A172 (cell line): ENCODE measurements at regions not wholly inside any gene's neighbourhood (a gene's known extent, or its start where the extent isn't known, plus 50 kb on each side); places are given as distances from the start of the nearest gene placed in this dataset.

ENCODE experiments used
- DNase-seq: peaks from one replicate; pipeline ENCODE4 v3.0.0-alpha.2; 2015; ENCODE audit warnings: low spot score

DNA sequence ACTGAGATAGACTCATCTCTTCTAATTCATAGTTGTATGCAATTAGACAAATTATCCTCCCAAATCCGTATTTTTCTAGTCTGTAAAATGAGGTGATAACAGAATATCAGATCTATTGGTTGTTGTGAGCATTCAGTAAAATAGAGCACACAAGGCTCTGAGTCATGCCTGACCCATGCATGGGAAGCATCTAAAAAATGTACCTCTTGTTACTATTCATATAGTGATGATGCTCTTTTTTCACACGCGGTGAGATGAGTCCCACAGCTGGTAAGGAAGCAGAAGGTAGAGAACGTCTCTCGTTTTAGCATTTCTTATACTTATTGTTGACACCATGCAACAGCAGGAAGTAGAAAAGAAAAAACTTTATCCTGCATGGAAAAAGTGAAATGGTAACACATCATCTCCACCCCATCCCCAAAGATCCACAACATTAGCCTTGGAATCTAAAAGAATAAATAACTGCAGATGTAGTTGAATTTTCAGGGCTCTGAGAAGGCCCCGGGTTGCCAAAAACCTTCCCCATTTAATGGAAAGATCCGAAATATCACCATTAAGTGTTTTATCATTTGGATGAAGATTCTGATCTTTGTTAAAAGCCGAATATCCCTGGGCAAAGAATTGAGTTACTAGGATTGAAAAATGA is 215.6 kb downstream of the TMEM114 start:
- no peak for DNase-seq

DNA sequence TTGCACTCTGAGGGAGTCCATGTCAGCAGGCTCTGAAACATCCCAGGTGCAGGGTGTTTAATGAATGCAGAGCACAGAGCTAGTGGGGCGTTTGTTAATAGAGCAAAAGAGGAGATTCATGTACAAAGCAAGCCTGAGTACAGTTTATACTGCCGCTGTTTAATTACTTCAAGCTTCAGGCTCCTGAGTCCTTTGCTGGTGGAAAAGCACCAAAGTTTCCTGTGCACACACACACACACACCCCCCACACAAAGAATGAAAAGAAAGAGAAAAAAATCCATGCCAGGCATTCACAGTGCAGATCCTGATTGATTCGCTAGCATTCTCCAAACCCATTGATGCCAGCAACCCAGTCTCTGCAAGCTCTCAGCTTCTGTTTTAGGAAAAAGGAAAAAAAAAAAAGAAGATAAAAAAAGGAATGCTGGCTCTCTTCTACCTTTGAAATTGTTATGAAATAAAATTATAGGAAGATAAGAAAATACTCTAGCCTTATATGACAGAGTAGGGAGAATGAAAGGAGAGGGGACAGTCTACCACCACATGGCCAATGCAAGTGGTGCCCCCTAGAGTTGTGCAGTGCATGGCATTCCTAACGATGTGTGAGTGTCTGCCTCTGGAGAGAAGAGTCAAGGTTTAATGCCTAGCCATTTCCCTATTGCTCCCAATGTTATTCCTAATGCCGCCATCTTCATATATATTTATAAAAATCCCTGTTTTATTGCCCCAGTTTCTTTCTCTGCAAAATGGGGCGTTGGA is 216.5 kb downstream of the TMEM114 start:
- no peak for DNase-seq

DNA sequence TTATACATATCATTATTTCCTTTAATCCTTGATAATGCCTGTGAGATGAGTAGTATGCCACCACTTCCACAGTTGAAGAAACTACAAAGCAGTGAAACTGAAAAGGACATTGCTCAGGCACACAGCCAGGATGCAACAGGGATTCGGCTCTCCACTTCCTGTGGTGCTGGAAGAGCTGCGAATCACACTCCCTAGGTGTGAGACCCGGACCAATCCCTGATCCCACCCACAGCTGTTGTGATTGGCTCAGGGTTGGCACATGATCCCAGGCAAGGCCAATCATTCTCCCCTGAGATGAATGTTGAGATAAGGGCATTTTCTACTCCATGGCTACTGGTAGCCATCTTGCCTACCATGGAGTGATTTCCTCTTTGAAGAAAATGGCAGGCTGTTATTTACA is 218.2 kb downstream of the TMEM114 start:
- no peak for DNase-seq

DNA sequence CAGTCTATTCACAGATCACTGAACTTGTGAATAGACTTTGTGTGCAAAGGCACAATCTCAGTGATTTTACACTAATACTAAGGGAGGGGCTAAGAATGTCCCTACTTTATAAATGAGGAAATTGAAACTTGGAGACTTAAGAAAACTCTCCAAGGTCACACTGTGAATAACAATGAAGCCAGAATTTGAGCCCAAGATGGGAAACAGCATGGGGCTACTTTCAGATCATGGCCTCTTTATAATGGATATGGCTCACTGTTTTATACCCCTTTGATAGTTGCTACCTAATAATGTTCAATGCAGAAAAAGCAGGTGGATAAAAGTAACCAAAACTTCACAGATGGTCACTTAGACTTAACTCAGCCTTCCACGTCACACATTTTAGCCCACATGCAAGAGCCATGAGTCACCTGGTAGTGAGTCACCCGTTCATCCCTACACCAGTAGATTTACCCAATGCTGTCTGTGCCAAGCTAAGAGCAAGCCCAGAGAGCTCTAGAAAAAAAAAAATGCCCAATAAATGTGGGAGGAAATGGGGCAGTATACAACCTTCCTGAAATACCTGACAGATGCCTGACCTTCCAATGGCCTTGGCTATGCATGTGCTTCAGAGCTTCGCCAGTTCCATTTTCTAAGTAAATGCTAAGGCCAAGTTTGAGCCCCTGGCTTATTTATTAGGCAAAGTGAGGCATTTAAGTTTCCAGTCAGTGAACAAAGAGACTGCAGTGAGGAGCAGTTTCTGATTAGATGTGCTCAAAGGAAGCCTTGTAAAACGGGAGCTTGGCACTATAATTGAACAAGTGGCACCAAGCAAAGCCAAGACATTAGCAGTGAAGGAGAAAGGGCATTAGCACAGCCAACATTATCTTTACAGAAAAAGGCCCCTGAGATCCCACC is 219.7 kb downstream of the TMEM114 start:
- peak; percentile 21 for DNase-seq

DNA sequence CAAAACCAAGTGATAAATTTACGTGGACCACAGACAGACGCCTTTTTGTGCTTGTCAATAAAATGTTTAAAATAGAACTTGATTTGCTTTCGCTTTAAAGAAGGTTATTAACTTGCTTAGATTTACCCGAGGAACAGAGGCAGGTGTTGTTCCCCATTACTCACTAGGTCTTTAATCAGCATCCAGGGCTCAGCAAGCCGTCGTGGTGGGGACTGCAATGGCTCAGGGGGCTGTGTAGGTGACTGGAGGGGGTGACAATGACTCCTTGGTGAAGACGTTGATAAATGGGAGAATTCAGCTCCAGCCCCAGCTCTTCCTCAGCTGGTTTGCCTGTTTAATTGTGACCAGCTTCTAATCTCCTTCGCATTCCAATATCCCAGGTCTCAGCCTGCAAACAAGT is 231.4 kb downstream of the TMEM114 start:
- no peak for DNase-seq

DNA sequence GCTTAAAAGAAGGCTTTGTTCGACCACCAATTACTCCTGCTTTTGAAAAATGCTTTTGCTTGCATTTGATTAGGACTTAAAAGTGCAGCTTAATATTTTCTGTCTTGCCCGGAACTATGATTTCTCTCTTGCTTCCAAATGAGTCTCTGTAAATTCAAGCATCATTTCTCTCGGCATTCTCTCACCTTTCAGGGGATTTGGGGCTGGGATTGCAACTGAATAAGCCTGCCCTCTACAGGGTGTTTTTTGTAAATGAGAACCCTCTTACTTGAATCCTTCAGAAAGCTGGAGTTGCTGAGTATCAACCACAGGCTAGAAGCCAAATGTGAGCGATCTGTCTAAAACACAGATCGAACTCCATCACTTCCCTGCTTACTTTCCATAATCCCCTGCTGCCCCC is 234.6 kb downstream of the TMEM114 start:
- no peak for DNase-seq

DNA sequence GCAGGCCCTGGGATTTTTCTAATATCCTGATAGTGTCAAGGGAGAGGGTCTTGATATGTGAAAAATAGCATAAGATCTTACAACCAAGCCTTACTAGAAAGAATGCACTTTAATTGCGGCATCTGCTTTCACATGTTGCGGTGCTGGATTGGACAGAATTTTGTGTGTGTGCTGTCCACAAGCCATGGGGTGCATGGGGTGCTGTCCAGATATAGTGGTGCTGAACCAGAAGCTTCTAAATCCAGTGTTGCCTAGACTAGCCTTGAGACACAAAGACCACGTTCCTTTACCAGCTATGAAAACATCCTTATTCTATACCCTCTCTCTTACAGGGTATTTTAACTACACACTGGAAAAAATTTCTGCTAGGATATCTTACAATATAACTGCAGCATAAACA is 244.0 kb downstream of the TMEM114 start:
- DNase-seq: no peak

DNA sequence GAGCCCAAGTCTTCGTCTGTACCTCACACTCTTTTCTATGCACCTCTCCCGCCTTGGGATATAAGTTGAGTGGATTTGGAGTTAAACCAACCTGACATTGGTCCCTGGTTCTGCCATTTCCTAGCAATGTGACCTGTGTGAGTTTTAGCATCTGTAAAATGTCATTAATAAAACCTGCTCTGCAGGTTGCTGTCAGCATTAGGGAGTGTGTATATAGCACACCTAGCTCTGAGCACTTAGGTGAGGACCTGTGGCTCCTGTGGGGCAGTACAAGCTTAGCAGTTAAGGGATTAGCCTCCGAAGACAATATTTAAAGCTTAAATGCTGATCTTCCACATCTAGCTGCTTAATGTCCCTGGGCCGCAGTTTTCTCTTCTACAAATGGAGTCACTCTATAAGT is 248.0 kb downstream of the TMEM114 start:
- no peak for DNase-seq

DNA sequence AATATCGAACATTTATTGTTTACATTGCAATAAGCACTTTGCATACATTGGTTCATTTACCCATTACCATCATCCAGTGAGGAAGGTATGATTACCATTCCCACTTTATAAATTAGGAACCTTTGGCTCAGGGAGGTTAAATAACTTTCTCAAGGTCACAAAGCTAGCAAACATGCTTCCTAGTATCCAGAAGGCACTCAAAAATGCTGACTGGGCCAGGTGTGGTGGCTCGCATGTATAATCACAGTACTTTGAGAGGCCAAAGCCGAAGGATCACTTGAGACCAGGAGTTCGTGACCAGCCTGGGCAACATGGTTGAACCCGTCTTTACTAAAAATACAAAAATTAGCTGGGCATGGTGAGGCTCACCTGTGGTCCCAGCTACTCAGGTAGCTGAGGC is 259.6 kb downstream of the TMEM114 start:
- DNase-seq: no peak

DNA sequence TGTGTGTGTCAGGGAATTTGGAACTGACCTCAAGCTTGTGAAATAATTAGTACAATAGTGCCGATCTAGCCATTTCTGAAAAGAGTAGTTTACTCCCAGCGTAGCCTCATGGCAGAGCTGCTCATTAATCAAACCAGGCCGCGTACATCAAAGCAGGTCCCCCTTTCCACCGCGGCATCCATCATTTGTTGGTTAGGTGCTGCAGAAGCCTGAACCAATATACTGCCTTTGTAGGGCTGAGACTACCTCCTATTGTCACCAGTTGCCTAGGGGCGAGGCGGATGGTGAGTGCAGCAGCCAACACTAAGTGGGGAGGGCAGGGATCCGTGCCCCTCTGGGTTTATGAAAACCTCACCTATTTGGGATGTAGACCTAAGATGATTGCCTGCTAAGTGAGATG is 264.1 kb downstream of the TMEM114 start:
- DNase-seq: no peak

DNA sequence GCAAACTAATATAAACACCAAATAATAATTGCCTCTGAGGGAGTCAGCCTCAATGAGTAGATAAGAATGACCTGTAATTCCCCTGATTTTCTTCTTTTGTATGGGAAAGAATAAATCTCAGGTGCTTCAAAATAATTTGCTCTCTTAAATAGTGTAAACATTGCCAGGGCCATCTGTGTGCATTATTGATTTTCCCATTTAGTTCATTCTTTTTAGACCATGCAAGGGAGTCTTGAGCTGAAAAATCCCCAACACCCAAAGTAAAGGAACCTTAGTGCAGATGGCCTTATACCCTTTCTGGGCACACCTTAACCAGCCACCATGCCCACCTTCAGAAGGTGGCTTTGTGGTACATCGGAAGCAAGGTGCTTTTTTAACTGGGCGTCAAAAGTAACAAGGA is 267.2 kb downstream of the TMEM114 start:
- DNase-seq: no peak

DNA sequence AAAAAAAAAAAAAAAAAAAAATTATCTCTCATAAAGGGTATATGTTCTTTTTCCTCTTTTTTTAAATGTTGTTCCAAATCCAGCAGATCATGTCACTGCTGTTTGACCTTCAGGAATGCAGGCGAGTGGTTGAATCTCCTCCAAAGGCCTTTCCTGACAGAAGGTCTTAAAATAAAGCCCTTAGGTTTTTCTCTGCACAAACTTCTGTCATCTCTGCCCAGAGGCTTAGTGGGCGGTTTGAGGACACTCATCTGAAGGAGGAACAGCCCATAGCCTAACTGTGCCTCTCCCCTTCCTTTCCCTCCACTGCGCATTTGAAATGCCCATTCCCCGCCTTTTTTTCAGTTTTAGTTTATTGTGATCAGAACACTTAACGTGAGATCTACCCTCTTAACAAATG is 270.2 kb downstream of the TMEM114 start:
- no peak for DNase-seq

DNA sequence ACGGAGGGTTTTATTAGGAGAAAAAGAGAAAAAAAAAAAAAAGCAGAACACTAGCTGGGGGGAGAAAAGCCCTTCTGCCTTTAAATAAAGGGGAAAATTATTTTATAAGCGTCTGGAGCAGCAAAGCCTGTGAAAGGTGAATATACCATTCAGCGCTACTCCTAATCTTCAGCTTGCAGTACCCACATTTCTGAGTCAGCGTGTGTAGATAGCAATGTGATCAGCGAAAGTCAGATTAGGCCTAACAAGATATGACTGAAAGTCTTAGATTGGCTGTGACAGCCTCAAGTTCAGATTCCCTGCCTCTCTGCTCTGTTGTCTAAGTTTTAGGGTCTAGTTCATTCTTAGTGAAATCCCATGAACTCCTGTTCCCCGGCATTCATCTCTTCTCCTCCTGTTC is 279.5 kb downstream of the TMEM114 start:
- no peak for DNase-seq

DNA sequence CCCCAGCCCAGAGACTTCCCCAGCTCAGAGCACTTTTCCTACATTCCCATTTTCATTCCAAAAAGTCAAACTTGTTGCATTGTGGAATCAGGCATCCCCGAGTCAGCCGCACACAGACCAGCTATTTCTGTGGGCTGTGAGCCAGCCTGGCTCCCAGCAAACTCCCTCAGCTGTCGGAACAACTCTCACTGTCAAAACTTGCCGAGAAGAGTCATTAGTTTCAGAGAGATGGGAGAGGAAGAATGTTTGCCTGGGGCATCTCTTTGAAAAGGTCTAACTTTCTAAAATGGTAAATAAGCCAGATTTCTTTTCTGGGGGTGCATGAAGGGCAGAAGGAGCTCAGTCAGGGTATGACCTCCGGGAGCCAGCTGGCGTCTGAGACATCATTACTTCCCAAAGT is 280.0 kb downstream of the TMEM114 start:
- DNase-seq: no peak

DNA sequence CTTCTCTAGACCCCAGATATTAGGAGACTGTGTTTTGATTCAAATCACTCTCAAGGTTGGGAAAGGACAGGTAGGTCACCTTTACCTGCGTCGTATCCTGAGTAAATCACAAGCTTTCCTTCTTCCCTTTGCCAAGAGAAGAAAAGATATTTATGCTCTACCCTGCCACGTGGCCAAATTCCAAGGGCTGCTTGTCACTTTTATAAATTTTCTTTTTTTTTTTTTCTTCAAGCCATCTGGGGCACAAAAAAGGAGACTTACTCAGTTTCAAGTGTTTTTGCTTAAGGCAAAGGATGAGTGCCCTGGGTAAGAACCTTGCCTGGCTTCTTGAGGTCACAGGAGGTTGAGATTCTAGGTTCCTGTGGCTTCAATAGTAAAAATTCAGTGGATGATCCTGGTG is 285.1 kb downstream of the TMEM114 start:
- DNase-seq: no peak

DNA sequence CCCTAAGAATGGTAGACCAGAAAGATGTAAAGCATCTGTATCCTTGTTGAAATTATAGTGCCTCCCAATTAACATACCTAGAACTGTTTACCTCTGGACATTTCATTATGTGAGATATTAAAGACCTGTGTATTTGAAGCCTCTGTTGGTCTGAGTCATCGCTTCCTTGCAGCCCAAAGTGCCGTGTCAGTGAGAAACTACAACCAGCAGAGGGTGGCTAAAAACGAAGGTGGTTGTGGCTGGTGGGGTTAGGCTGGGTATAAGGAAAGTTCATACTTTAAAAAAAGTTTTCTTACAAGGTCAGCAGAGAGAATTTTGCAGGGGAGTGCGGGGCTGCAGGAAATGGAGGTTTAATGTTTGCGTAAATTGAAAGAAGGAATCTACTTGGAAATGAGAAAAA is 290.7 kb downstream of the TMEM114 start:
- no peak for DNase-seq

DNA sequence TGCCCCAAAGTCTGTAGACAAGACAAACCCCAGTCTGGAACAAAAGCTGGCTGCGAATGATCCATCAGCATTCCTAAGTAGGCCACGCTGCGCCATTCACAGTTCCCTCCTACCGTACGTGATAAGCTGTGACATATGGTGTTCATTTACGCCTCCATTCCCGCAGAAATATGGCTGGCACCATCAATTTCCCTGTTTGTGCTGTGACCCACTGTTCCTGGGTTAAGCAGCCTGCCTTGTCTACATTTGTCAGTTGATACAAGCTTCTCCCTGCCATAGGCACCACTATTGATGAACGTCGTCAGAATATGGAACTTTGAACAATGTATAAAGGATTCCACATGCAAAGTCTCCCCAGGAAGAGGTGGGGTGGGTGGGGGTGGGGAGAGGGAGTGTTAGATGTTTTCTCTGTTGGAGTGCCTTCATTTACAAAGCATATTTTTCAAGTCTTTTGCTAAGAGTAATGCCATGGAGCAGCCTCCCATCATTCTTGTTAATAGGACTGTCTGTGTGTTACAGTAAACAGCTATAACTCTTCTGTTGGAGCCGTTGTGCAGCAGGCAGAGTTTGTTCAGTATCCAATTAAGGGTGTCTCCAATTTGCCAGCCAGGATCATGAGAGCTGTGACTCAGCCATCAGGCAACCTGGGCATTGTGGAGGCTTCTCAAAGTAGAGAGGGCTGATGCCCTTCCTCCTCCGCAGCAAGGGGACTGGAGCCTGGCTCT is 294.6 kb downstream of the TMEM114 start:
- DNase-seq: no peak

DNA sequence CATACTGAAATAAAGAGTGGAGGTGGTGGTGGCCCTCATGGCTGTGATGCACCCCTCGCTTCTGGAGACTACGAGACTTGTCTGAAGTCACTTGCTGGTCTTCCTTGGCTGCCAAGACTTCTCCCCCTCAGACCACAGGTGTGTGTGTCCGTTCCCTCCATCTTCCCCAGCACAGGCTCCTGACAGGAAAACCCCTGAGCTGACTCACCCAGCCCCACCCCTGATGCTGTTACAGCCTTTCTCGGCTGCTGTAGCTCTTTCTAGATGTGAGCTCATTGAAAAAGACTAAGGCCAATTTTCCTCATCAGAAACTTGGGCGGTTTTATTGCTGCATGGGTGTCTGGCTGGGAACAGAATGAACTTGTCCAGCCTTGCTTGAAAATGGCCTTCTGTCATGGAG is 296.9 kb downstream of the TMEM114 start:
- no peak for DNase-seq

DNA sequence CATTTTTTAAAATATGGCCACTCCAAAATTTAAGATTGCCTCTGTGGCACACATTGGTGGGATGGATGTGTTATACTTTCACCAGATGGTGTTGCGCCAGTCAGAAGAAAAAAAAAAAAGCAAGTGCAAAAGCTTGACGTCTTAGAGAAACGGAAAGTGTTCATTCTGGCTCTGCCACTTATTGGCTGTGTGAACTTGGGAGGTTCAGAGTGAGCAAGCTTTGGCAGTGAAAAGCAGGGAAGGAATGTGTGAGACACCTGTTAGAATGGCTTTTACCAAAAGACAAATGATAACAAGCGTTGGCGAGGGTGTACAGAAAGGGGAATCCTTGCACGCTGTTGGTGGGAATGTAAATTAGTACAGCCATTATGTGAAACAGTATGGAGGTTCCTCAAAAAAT is 298.0 kb downstream of the TMEM114 start:
- DNase-seq: no peak

DNA sequence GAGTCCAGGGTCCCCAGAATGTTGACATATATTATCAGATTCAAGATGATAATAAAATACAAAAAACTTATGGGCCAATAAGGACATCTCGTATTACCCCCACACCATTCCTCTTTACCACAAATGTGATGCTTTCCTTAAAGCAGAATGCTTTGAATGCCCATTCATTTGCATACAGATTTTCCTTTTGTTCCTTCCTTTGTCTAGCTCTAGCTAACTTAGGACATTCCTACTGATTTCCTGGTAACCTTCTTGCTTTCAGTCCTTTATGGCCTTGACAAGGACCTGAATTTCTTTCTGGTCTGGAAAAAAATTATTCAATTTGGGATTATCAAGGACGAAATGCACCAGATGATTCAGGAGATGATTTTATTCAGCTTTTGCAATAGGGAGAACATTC is 304.0 kb downstream of the TMEM114 start:
- no peak for DNase-seq

DNA sequence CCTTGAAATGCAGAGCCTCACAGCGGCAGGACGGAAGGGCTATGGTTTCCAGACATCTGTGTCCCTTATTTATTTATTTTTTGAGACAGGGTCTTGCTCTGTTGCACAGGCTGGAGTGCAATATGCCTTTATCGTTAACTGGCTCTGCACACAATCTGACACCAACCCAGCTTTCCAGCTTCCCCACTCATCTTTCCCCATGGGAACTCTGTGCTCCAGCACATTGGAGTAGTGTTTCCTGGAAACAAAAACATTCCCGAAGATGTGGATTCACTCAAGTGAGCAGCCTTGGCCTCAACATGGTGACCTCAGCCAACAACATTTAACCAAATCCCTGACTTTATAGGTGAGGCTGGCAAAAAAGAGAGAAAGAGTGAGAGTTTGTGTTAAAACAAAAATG is 307.1 kb downstream of the TMEM114 start:
- no peak for DNase-seq

DNA sequence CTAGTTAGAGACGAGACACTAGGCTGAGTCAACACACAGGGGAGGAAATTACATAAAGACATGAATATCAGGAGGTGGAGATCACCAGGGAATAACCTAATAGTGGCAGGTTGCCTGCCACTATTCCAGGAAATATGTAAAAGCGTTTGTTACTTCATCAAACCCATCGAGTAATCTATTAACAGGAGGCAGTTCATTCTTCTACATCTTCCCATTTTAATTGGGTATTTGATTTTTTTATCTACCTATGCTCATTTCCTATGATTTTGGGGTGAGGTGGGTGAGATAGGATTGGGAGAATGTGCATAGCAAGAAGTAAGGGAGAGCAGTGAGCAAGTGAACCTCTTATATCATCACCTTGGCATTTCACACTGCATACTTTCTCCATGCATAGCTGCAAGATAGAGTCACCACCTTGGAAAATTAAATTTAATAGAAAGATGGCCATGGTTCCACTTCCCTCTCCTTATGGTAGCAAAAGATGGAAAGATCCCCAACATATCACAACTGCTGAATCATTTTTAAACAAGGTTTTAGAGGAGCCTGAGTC is 312.2 kb downstream of the TMEM114 start:
- no peak for DNase-seq
